ENCODE measurements at regions not wholly inside any gene's neighbourhood (a gene's known extent, or its start where the extent isn't known, plus 50 kb on each side); places are given as distances from the start of the nearest gene placed in this dataset.

DNA sequence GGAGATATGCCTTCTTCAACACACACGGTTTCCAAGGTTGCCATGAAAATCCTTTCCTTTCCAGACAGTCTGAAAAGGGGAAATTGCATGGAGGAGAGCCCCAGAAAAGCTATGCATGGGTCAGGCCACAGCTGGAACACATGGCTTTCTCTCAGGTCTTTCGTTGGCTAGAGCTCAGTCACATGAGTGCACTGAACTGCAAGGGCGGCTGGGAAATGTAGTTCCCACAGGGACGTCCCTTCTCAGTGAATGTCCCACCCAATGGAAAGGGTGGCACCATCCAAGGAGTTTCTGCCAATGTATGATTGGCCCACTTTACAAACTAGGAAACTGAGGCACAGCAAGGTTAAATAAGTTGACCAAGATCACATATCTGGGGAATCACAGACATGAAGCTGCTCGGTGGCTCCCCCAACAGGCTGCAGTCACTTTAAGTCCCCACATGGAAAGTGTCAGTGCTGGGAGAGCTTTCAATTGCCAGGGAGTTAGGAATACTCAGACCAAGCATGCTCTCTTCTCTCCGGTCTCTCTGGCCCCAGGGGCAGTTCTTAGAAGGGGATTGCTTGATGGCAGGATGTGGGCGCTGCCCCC, 571.3 kb downstream of the GLRX3 start:
- TF ChIP-seq, protein P1, sequence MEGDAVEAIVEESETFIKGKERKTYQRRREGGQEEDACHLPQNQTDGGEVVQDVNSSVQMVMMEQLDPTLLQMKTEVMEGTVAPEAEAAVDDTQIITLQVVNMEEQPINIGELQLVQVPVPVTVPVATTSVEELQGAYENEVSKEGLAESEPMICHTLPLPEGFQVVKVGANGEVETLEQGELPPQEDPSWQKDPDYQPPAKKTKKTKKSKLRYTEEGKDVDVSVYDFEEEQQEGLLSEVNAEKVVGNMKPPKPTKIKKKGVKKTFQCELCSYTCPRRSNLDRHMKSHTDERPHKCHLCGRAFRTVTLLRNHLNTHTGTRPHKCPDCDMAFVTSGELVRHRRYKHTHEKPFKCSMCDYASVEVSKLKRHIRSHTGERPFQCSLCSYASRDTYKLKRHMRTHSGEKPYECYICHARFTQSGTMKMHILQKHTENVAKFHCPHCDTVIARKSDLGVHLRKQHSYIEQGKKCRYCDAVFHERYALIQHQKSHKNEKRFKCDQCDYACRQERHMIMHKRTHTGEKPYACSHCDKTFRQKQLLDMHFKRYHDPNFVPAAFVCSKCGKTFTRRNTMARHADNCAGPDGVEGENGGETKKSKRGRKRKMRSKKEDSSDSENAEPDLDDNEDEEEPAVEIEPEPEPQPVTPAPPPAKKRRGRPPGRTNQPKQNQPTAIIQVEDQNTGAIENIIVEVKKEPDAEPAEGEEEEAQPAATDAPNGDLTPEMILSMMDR (conservative IDR thresholded peaks at IDR 0.05) = no peak
- no peak for TF ChIP-seq ZFX (IDR thresholded peaks at IDR 0.05)
- H3K27ac ChIP-seq = no peak overlapping the region

DNA sequence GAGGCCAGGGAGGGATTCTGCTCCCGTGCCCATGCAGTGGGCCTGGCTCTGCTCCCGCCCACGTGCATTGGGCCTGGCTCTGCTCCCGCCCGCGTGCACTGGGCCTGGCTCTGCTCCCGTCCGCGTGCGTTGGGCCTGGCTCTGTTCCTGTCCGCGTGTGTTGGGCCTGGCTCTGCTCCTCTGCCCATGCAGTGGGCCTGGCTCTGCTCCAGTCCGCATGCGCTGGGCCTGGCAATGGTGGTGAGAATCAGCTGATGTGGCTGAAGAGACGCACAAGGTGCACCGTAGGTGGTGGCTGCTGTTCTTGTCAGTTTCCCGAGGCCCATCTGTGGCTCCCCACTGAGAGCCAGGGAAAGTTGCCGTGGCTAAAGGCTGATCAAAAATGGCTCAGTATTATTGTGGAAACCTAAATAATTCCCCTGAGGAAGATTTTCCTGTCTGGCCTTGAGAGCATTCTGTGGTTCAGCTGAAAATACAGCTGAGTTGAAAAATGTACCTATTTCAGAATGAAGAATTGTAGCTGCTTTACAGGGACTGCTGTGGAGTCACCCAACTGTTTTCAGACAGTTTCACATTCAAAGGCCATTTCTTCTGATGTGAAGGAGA, 572.4 kb downstream of the GLRX3 start:
- TF ChIP-seq, protein P1 (conservative IDR thresholded peaks at IDR 0.05) = no peak
- no peak overlapping the region for H3K27ac ChIP-seq

DNA sequence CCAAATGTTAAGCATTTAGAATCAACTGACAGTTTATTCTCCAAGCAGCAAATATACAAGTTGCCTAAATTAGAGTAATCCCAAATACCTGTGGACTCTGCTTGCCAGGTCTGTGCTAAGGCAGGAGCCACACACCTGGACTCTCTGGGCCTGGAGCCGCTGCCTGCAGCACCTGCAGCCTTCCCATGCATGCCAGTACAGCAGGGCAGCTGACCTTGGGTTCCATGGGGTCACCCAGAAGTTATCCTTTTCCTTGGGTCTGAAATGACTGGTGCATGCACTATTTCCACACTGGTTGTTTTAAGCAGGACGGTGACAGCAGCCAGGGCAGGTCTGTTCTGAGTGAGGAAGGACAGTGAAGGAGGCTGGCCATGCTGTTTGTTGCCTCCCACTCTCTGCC, 573.2 kb downstream of the GLRX3 start:
- no peak overlapping the region for H3K27ac ChIP-seq
- TF ChIP-seq, protein P1 (conservative IDR thresholded peaks at IDR 0.05) = no peak
- no peak for TF ChIP-seq ZFX (IDR thresholded peaks at IDR 0.05)

DNA sequence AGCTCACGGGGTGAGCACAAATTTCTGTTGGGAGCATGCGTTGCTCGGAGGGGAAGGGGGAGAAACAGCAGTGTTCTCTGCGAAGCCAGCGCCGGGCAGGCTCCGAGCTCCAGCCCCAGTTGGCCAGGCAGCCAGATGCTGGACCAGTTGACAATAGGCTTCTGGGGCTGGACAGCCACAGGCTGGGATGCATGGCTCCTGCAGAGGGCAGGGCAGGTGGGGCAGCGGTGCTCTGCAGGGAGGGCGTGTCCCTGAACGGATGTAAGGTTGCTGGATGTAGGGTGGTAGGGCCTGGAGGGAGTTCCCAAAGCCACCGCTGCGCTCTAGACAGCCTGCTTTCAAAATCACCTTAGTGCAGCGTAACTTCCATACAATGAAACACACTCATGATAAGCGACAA, 574.9 kb downstream of the GLRX3 start:
- H3K27ac ChIP-seq = no peak overlapping the region

DNA sequence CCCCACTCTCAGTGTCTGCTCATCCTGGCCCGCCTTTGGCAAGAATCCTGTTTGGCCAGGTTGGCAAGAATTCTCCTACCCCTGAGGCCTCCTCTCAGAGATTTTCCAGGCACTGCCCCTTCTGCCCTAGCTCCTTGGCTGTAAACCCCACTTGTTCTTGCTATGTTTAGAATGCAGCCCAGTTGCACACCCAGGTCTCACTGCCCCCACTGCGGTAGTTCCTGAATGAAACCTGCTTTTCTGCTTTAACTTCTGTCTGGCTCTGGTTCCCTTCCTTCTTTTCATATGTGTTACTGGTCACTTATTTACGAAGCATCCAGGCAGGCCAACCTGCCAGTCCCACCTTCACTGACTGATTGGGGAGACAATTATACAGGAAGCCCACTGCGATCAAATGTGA, 576.9 kb downstream of the GLRX3 start:
- TF ChIP-seq, protein P1 (conservative IDR thresholded peaks at IDR 0.05) = no peak
- no peak for TF ChIP-seq ZFX (IDR thresholded peaks at IDR 0.05)
- no peak overlapping the region for H3K27ac ChIP-seq

More for the DNA sequence above, 574.9 kb downstream of the GLRX3 start:
- TF ChIP-seq ZFX (IDR thresholded peaks at IDR 0.05) = no peak
- TF ChIP-seq, protein P1 (conservative IDR thresholded peaks at IDR 0.05) = no peak

DNA sequence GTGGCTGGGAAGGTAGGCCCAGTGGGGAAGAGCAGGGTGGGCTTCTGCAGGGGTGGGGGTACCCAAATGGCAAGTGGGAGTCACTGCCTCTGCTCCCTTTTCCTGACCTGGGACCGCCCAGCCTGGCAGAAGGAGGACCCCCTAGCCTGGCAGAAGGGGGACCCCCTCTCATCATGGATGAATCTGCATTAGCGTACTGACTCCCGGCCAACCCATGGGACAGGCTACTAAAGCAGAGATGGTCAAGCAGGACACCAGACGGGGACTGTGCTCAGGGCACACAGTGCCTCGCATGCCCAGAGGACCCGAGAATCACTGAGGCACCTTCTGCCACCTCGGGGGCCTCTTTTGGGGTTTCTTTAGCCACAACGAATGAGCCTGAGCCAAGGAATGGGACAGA, 577.5 kb downstream of the GLRX3 start:
- TF ChIP-seq, protein P1 (conservative IDR thresholded peaks at IDR 0.05) = no peak
- TF ChIP-seq ZFX (IDR thresholded peaks at IDR 0.05) = no peak
- no peak overlapping the region for H3K27ac ChIP-seq

DNA sequence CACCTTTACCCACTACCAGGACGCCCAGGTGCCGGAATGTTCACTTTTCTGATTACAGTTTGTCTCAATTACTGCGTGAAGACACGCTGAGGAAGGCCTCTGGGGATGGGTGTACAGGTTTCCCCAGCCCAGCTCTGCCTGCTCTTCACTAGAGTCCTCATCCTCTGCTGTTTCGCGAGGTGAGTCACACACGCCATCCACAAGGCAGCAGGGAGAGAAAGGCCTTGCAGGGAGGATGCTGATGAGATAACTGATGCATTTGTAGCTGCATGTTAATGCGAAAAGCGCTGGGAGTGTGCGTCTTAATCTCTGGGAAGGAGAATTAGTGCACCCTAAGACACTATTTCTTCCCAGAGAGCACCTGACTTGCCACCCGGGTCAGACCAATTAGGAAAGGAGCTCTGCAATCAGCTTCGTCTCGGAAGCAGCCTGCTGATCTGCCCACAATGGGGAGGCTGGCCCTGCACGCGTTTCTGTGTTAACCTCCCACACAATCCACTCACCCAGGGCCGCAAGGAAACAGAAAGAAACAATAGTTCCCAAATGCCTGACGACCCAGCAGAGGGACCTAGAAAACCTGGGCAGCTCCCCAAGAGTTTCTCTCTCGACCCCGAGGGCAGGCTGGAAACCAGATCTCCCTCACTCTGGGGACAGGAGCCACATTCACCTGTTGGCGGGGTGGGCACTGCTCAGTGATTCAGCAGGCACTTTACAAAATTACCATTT, 578.7 kb downstream of the GLRX3 start:
- TF ChIP-seq ZFX (IDR thresholded peaks at IDR 0.05) = no peak
- TF ChIP-seq, protein P1 (conservative IDR thresholded peaks at IDR 0.05) = no peak
- no peak overlapping the region for H3K27ac ChIP-seq
